ENCODE measurements at regions not wholly inside any gene's neighbourhood (a gene's known extent, or its start where the extent isn't known, plus 50 kb on each side); places are given as distances from the start of the nearest gene placed in this dataset.
"Not testable (repeated sequence)": the region's sequence is repeated elsewhere in the genome, so short reads cannot be mapped to it uniquely, and the experiment has no call there.

- H3K9me3 Mint-ChIP-seq = no peaks in the 10 kb centered on the region
- H3K27me3 Mint-ChIP-seq = no peaks in the 10 kb centered on the region
- no peak overlapping the region for H3K27ac ChIP-seq (ENCODE audit: low read length)
- no peaks in the 10 kb centered on the region for H3K36me3 Mint-ChIP-seq
- H3K36me3 ChIP-seq (ENCODE audit: control insufficient read depth in 2 of 2, extremely low read depth in 1 of 2, insufficient read depth in 1 of 2, low read length in 1 of 2) = no peaks in the 10 kb centered on the region
- CTCF ChIA-PET = no interaction called here
- no peak overlapping the region for H3K27ac Mint-ChIP-seq
- no peaks in the 10 kb centered on the region for H3K9me3 ChIP-seq
- H3K27me3 ChIP-seq (replicated peaks in 1 of 2; ENCODE audit: control insufficient read depth in 2 of 2, extremely low read depth in 1 of 2, insufficient read depth in 2 of 2, low read length in 1 of 2) = no peaks in the 10 kb centered on the region
- H3K4me1 Mint-ChIP-seq = no peaks in the 10 kb centered on the region
- DNase-seq = no peak
- H3K4me1 ChIP-seq (ENCODE audit: control insufficient read depth in 1 of 2, extremely low read depth in 1 of 2, insufficient read depth in 2 of 2, low read length in 2 of 2) = no peaks in the 10 kb centered on the region
- WGBS (ENCODE audit: insufficient coverage) = 100% methylated on average over 1 of the region's 4 CpGs
- POLR2A ChIA-PET = no interaction called here
- no peak overlapping the region for H3K4me3 ChIP-seq (ENCODE audit: control insufficient read depth in 1 of 2, extremely low read depth in 1 of 2, low read length in 1 of 2)
- no peak for ATAC-seq (replicated peaks in 1 of 4)
- H3K4me3 Mint-ChIP-seq = no peak overlapping the region
These were observed 361.1 kb upstream of the CLEC14A start for GRCh38 chr14:38616959-38617358.

- no peaks in the 10 kb centered on the region for H3K4me1 ChIP-seq (ENCODE audit: control insufficient read depth in 1 of 2, extremely low read depth in 1 of 2, insufficient read depth in 2 of 2, low read length in 2 of 2)
- H3K4me3 Mint-ChIP-seq = no peak overlapping the region
- H3K27me3 ChIP-seq (replicated peaks in 1 of 2; ENCODE audit: control insufficient read depth in 2 of 2, extremely low read depth in 1 of 2, insufficient read depth in 2 of 2, low read length in 1 of 2) = peaks cover 0 to 5% of the 10 kb centered on the region in 2 experiments
- ATAC-seq (replicated peaks in 1 of 4) (no peak), DNase-seq (no peak)
- no peaks in the 10 kb centered on the region for H3K27me3 Mint-ChIP-seq
- no peak overlapping the region for H3K27ac ChIP-seq (ENCODE audit: low read length)
- no peaks in the 10 kb centered on the region for H3K4me1 Mint-ChIP-seq
- H3K36me3 ChIP-seq (ENCODE audit: control insufficient read depth in 2 of 2, extremely low read depth in 1 of 2, insufficient read depth in 1 of 2, low read length in 1 of 2) = no peaks in the 10 kb centered on the region
- H3K4me3 ChIP-seq (ENCODE audit: control insufficient read depth in 1 of 2, extremely low read depth in 1 of 2, low read length in 1 of 2) = no peak overlapping the region
- CTCF ChIA-PET = interaction anchor here in 1 of 2 donors (0.6 kb wide), 1 partner anchor 32 kb away, joined by 5 read pairs; no protein-coding TSS in a partner anchor
- no CpG with 5 or more reads among the region's 2 CpGs for WGBS (ENCODE audit: insufficient coverage)
- H3K36me3 Mint-ChIP-seq = no peaks in the 10 kb centered on the region
- no peak overlapping the region for H3K27ac Mint-ChIP-seq
- POLR2A ChIA-PET = interaction anchor here in 1 of 2 donors (0.6 kb wide), 1 partner anchor 24 kb away, joined by 3 read pairs; no protein-coding TSS in a partner anchor
- no peaks in the 10 kb centered on the region for H3K9me3 ChIP-seq
- peaks cover 4 to 8% (median 7%) of the 10 kb centered on the region in 3 donors for H3K9me3 Mint-ChIP-seq
These were observed 356.0 kb upstream of the CLEC14A start for GRCh38 chr14:38611928-38612327.

- Mint-ChIP-seq H3K4me3 (no peak overlapping the region), H3K9me3 (peaks cover 4 to 8% (median 7%) of the 10 kb centered on the region in 3 donors), H3K36me3 (no peaks in the 10 kb centered on the region), H3K4me1 (no peaks in the 10 kb centered on the region), H3K27ac (no peak overlapping the region), H3K27me3 (no peaks in the 10 kb centered on the region)
- H3K27ac ChIP-seq (ENCODE audit: low read length) = no peak overlapping the region
- DNase-seq (no peak), ATAC-seq (replicated peaks in 1 of 4) (no peak)
- H3K36me3 ChIP-seq (ENCODE audit: control insufficient read depth in 2 of 2, extremely low read depth in 1 of 2, insufficient read depth in 1 of 2, low read length in 1 of 2) = no peaks in the 10 kb centered on the region
- CTCF ChIA-PET = no interaction called here
- no peaks in the 10 kb centered on the region for H3K4me1 ChIP-seq (ENCODE audit: control insufficient read depth in 1 of 2, extremely low read depth in 1 of 2, insufficient read depth in 2 of 2, low read length in 2 of 2)
- WGBS (ENCODE audit: insufficient coverage) = 100% methylated on average over 1 of the region's 1 CpG
- H3K27me3 ChIP-seq (replicated peaks in 1 of 2; ENCODE audit: control insufficient read depth in 2 of 2, extremely low read depth in 1 of 2, insufficient read depth in 2 of 2, low read length in 1 of 2) = peaks cover 0 to 5% of the 10 kb centered on the region in 2 experiments
- H3K9me3 ChIP-seq = no peaks in the 10 kb centered on the region
- H3K4me3 ChIP-seq (ENCODE audit: control insufficient read depth in 1 of 2, extremely low read depth in 1 of 2, low read length in 1 of 2) = no peak overlapping the region
- POLR2A ChIA-PET = no interaction called here
These were observed 352.4 kb upstream of the CLEC14A start for GRCh38 chr14:38608244-38608643.

GRCh38 chr14:38605193-38606114 is 349.6 kb upstream of the CLEC14A start:
- H3K27me3 ChIP-seq (replicated peaks in 1 of 2; ENCODE audit: control insufficient read depth in 2 of 2, extremely low read depth in 1 of 2, insufficient read depth in 2 of 2, low read length in 1 of 2) = peaks cover 0 to 16% of the 10 kb centered on the region in 2 experiments
- no peaks in the 10 kb centered on the region for H3K36me3 Mint-ChIP-seq
- H3K9me3 Mint-ChIP-seq = peaks cover 4 to 11% (median 4%) of the 10 kb centered on the region in 3 donors
- H3K27ac ChIP-seq (ENCODE audit: low read length) = no peak overlapping the region
- H3K9me3 ChIP-seq = no peaks in the 10 kb centered on the region
- H3K36me3 ChIP-seq (ENCODE audit: control insufficient read depth in 2 of 2, extremely low read depth in 1 of 2, insufficient read depth in 1 of 2, low read length in 1 of 2) = no peaks in the 10 kb centered on the region
- H3K4me3 ChIP-seq (ENCODE audit: control insufficient read depth in 1 of 2, extremely low read depth in 1 of 2, low read length in 1 of 2) = no peak overlapping the region
- DNase-seq = no peak
- H3K4me1 ChIP-seq (ENCODE audit: control insufficient read depth in 1 of 2, extremely low read depth in 1 of 2, insufficient read depth in 2 of 2, low read length in 2 of 2) = no peaks in the 10 kb centered on the region
- H3K4me3 Mint-ChIP-seq = no peak overlapping the region
- no CpG with 5 or more reads among the region's 3 CpGs for WGBS (ENCODE audit: insufficient coverage)
- H3K27me3 Mint-ChIP-seq = peaks cover 0 to 3% of the 10 kb centered on the region in 2 donors
- ChIA-PET CTCF (interaction anchor here in 1 of 2 donors (0.7 kb wide), 1 partner anchor 29 kb away, joined by 3 read pairs; no protein-coding TSS in a partner anchor), POLR2A (no interaction called here)
- no peaks in the 10 kb centered on the region for H3K4me1 Mint-ChIP-seq
- no peak overlapping the region for H3K27ac Mint-ChIP-seq
- ATAC-seq (replicated peaks in 1 of 4) = no peak

- POLR2A ChIA-PET; H3K4me3 Mint-ChIP-seq; H3K9me3 ChIP-seq; CTCF ChIA-PET; H3K9me3 Mint-ChIP-seq; H3K36me3 Mint-ChIP-seq; ATAC-seq (replicated peaks in 1 of 4); H3K27me3 Mint-ChIP-seq; DNase-seq; H3K36me3 ChIP-seq (ENCODE audit: control insufficient read depth in 2 of 2, extremely low read depth in 1 of 2, insufficient read depth in 1 of 2, low read length in 1 of 2); H3K4me3 ChIP-seq (ENCODE audit: control insufficient read depth in 1 of 2, extremely low read depth in 1 of 2, low read length in 1 of 2); H3K27ac ChIP-seq (ENCODE audit: low read length); H3K4me1 Mint-ChIP-seq; H3K4me1 ChIP-seq (ENCODE audit: control insufficient read depth in 1 of 2, extremely low read depth in 1 of 2, insufficient read depth in 2 of 2, low read length in 2 of 2); H3K27ac Mint-ChIP-seq: not testable (repeated sequence)
- WGBS (ENCODE audit: insufficient coverage) = no CpG with 5 or more reads among the region's 2 CpGs
- H3K27me3 ChIP-seq (replicated peaks in 1 of 2; ENCODE audit: control insufficient read depth in 2 of 2, extremely low read depth in 1 of 2, insufficient read depth in 2 of 2, low read length in 1 of 2) = peaks cover 0 to 10% of the 10 kb centered on the region in 2 experiments
These were observed 344.7 kb upstream of the CLEC14A start for GRCh38 chr14:38600572-38600971.

GRCh38 chr14:38593476-38593875 is 337.6 kb upstream of the CLEC14A start:
- CTCF ChIA-PET = no interaction called here
- H3K27ac Mint-ChIP-seq = no peak overlapping the region
- no peaks in the 10 kb centered on the region for H3K4me1 Mint-ChIP-seq
- Histone ChIP-seq H3K36me3 (ENCODE audit: control insufficient read depth in 2 of 2, extremely low read depth in 1 of 2, insufficient read depth in 1 of 2, low read length in 1 of 2) (no peaks in the 10 kb centered on the region), H3K27me3 (replicated peaks in 1 of 2; ENCODE audit: control insufficient read depth in 2 of 2, extremely low read depth in 1 of 2, insufficient read depth in 2 of 2, low read length in 1 of 2) (no peaks in the 10 kb centered on the region), H3K4me1 (ENCODE audit: control insufficient read depth in 1 of 2, extremely low read depth in 1 of 2, insufficient read depth in 2 of 2, low read length in 2 of 2) (no peaks in the 10 kb centered on the region), H3K27ac (ENCODE audit: low read length) (no peak overlapping the region), H3K4me3 (ENCODE audit: control insufficient read depth in 1 of 2, extremely low read depth in 1 of 2, low read length in 1 of 2) (no peak overlapping the region), H3K9me3 (peaks cover 3% of the 10 kb centered on the region)
- POLR2A ChIA-PET = no interaction called here
- no peaks in the 10 kb centered on the region for H3K27me3 Mint-ChIP-seq
- peaks cover 0 to 4% (median 2%) of the 10 kb centered on the region in 3 donors for H3K9me3 Mint-ChIP-seq
- no peaks in the 10 kb centered on the region for H3K36me3 Mint-ChIP-seq
- DNase-seq (no peak), ATAC-seq (replicated peaks in 1 of 4) (no peak)
- WGBS (ENCODE audit: insufficient coverage) = no CpG with 5 or more reads among the region's 4 CpGs
- H3K4me3 Mint-ChIP-seq = no peak overlapping the region
